Suprapubic skin (tissue), 4 donors: ENCODE measurements at regions not wholly inside any gene's neighbourhood (a gene's known extent, or its start where the extent isn't known, plus 50 kb on each side); places are given as distances from the start of the nearest gene placed in this dataset.

Experiments
- CTCF ChIP-seq, 2 donors: fragments of 200-600 bp in 1 of 2; fragments of 450-650 bp in 1 of 2; sonication (generic) in 1 of 2; IDR thresholded peaks; one replicate each; pipeline ENCODE4 v1.5.1; 2016 to 2019; ENCODE audit warnings: antibody characterized with exemption in 2 of 2, mild to moderate bottlenecking in 1 of 2, moderate library complexity in 1 of 2
- POLR2A ChIP-seq, 2 donors: fragments of 450-650 bp; IDR thresholded peaks; one replicate each; pipeline ENCODE4 v1.6.1; 2017; ENCODE audit warnings: antibody characterized with exemption in 2 of 2, mild to moderate bottlenecking in 2 of 2, moderate library complexity in 2 of 2
- POLR2AphosphoS5 ChIP-seq, 3 donors: sonication (generic); formaldehyde crosslinking; IDR thresholded peaks; one replicate each; pipeline ENCODE4 v1.6.1; 2017; ENCODE audit warnings: antibody characterized with exemption in 3 of 3

DNA sequence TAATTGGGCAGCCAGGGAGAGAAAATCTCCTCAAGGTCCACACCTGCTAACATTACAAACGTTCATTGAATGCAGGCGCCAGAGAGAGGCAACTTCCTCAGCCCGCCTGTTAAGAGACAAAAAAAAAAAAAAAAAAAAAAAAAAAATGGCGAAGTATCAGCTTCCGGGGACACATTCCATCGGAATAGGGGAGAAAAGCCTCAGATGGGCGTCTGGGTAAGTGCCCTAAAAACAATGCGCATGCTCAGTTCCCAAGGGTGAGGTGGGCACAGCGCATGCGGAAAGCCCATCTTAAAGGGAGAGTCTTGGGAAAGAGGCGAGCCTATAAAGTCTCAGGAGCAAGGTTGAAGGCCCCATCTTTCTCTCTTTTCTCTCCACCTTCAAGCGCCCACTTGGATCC is 1139.7 kb upstream of the CELF2 start:
- TF ChIP-seq CTCF (IDR thresholded peaks at IDR 0.05) (no peak), POLR2AphosphoS5 (IDR thresholded peaks at IDR 0.05) (no peak), POLR2A (IDR thresholded peaks at IDR 0.05) (no peak)
